HEK293 (cell line): ENCODE measurements at regions not wholly inside any gene's neighbourhood (a gene's known extent, or its start where the extent isn't known, plus 50 kb on each side); places are given as distances from the start of the nearest gene placed in this dataset.

Experiments used
- CTCF ChIA-PET: fragments of 350-600 bp; formaldehyde crosslinking; extraction: SDS; loops from one replicate; lab custom pipeline; 2021; ENCODE audit warnings: antibody characterized with exemption; lab: Yijun Ruan, JAX
- POLR2A ChIA-PET: fragments of 300-600 bp; formaldehyde crosslinking; extraction: SDS; loops from one replicate; lab custom pipeline; 2020; ENCODE audit warnings: antibody characterized with exemption, inconsistent platforms; lab: Yijun Ruan, JAX
- H3K27ac ChIP-seq: fragments of 200-500 bp; sonication (Bioruptor generic); 2 replicates; pipeline ENCODE4 v1.5.1; 2014; ENCODE audit warnings: low read depth, low read length, control low read depth, inconsistent platforms; ENCODE audit errors: extremely low read depth
- H3K36me3 ChIP-seq, 2 experiments: fragments of 200-500 bp in 1 of 2; sonication (Bioruptor generic) in 1 of 2; 1 replicate in 1 of 2; 2 replicates in 1 of 2; pipeline ENCODE4 v1.5.1; 2014 to 2017; ENCODE audit warnings: inconsistent platforms in 2 of 2, low read length in 2 of 2; ENCODE audit not compliant: control insufficient read depth in 2 of 2, insufficient read depth in 1 of 2
- H3K4me1 ChIP-seq: fragments of 200-500 bp; sonication (Bioruptor generic); 2 replicates; pipeline ENCODE4 v1.5.1; 2014; ENCODE audit warnings: mild to moderate bottlenecking, low read length, inconsistent platforms; ENCODE audit not compliant: control insufficient read depth, insufficient read depth
- H3K4me3 ChIP-seq: 2 replicates; pipeline ENCODE4 v1.5.1; 2011; ENCODE audit warnings: low read depth, mild to moderate bottlenecking, control low read depth, low read length, moderate library complexity
- H3K9me3 ChIP-seq: fragments of 200-500 bp; sonication (Bioruptor generic); 2 replicates; pipeline ENCODE4 v1.5.1; 2014; ENCODE audit warnings: low read depth, low read length, inconsistent platforms; ENCODE audit not compliant: control insufficient read depth, insufficient read depth
- GFI1B ChIP-seq: fragments of 450-650 bp; formaldehyde crosslinking; IDR thresholded peaks from 2 replicates; pipeline ENCODE4 v1.5.1; 2016; ENCODE audit warnings: missing biosample characterization, missing genetic modification characterization
- KLF8 ChIP-seq: fragments of 450-650 bp; formaldehyde crosslinking; IDR thresholded peaks from 2 replicates; pipeline ENCODE4 v1.5.1; 2016; ENCODE audit warnings: missing biosample characterization, missing genetic modification characterization
- MZF1 ChIP-seq: fragments of 450-650 bp; formaldehyde crosslinking; IDR thresholded peaks from 2 replicates; pipeline ENCODE4 v1.5.1; 2017; ENCODE audit warnings: missing biosample characterization, missing genetic modification characterization, borderline replicate concordance
- OSR2 ChIP-seq: fragments of 450-650 bp; formaldehyde crosslinking; IDR thresholded peaks from 2 replicates; pipeline ENCODE4 v1.5.1; 2016; ENCODE audit warnings: missing biosample characterization, missing genetic modification characterization
- PRDM1 ChIP-seq: fragments of 450-650 bp; formaldehyde crosslinking; IDR thresholded peaks from 2 replicates; pipeline ENCODE4; 2016; ENCODE audit warnings: missing biosample characterization, missing genetic modification characterization
- RBAK ChIP-seq: fragments of 450-650 bp; formaldehyde crosslinking; IDR thresholded peaks from 2 replicates; pipeline ENCODE4 v1.5.1; 2016; ENCODE audit warnings: missing biosample characterization, missing genetic modification characterization
- SP2 ChIP-seq: fragments of 450-650 bp; formaldehyde crosslinking; IDR thresholded peaks from 2 replicates; pipeline ENCODE4 v1.5.1; 2016; ENCODE audit warnings: missing biosample characterization, missing genetic modification characterization
- SP3 ChIP-seq: fragments of 450-650 bp; formaldehyde crosslinking; IDR thresholded peaks from 2 replicates; pipeline ENCODE4 v1.5.1; 2016; ENCODE audit warnings: missing biosample characterization, missing genetic modification characterization
- SP7 ChIP-seq: fragments of 450-650 bp; formaldehyde crosslinking; IDR thresholded peaks from 2 replicates; pipeline ENCODE4 v1.5.1; 2016; ENCODE audit warnings: missing biosample characterization, missing genetic modification characterization
- ZBTB48 ChIP-seq: fragments of 450-650 bp; formaldehyde crosslinking; IDR thresholded peaks from 2 replicates; pipeline ENCODE4 v1.5.1; 2016; ENCODE audit warnings: missing biosample characterization, missing genetic modification characterization
- ZFP37 ChIP-seq: fragments of 450-650 bp; formaldehyde crosslinking; IDR thresholded peaks from 2 replicates; pipeline ENCODE4 v1.5.1; 2016; ENCODE audit warnings: missing biosample characterization, missing genetic modification characterization
- ZNF202 ChIP-seq: fragments of 450-650 bp; formaldehyde crosslinking; IDR thresholded peaks from 2 replicates; pipeline ENCODE4 v1.5.1; 2016; ENCODE audit warnings: missing biosample characterization, missing genetic modification characterization, borderline replicate concordance
- ZNF221 ChIP-seq: fragments of 450-650 bp; formaldehyde crosslinking; IDR thresholded peaks from 2 replicates; pipeline ENCODE4 v1.5.1; 2017; ENCODE audit warnings: missing biosample characterization, missing genetic modification characterization, borderline replicate concordance
- ZNF239 ChIP-seq: fragments of 450-650 bp; formaldehyde crosslinking; IDR thresholded peaks from 2 replicates; pipeline ENCODE4 v1.5.1; 2016; ENCODE audit warnings: missing biosample characterization, missing genetic modification characterization
- ZNF248 ChIP-seq: fragments of 450-650 bp; formaldehyde crosslinking; IDR thresholded peaks from 2 replicates; pipeline ENCODE4 v1.5.1; 2017; ENCODE audit warnings: missing biosample characterization, missing genetic modification characterization
- ZNF311 ChIP-seq: fragments of 450-650 bp; formaldehyde crosslinking; IDR thresholded peaks from 2 replicates; pipeline ENCODE4 v1.5.1; 2017; ENCODE audit warnings: missing biosample characterization, missing genetic modification characterization, borderline replicate concordance
- ZNF324 ChIP-seq: fragments of 450-650 bp; formaldehyde crosslinking; IDR thresholded peaks from 2 replicates; pipeline ENCODE4 v1.5.1; 2016; ENCODE audit warnings: missing biosample characterization, missing genetic modification characterization
- ZNF433 ChIP-seq: fragments of 450-650 bp; formaldehyde crosslinking; IDR thresholded peaks from 2 replicates; pipeline ENCODE4 v1.5.1; 2016; ENCODE audit warnings: missing biosample characterization, missing genetic modification characterization, low read depth
- ZNF623 ChIP-seq: fragments of 450-650 bp; formaldehyde crosslinking; IDR thresholded peaks from 2 replicates; pipeline ENCODE4 v1.5.1; 2016; ENCODE audit warnings: missing biosample characterization, missing genetic modification characterization
- ZNF626 ChIP-seq: fragments of 450-650 bp; sonication (Bioruptor Pico); formaldehyde crosslinking; IDR thresholded peaks from 2 replicates; pipeline ENCODE4 v1.5.1; 2018; ENCODE audit warnings: missing biosample characterization, missing genetic modification characterization, inconsistent platforms
- TF ChIP-seq, protein P1 (sequence below): fragments of 450-650 bp; formaldehyde crosslinking; IDR thresholded peaks from 2 replicates; pipeline ENCODE4 v1.5.1; 2016; ENCODE audit warnings: missing biosample characterization, missing genetic modification characterization
- TF ChIP-seq, protein P2 (sequence below): fragments of 450-650 bp; formaldehyde crosslinking; IDR thresholded peaks from 2 replicates; pipeline ENCODE4 v1.5.1; 2016; ENCODE audit warnings: missing biosample characterization, missing genetic modification characterization
- TF ChIP-seq, protein P3 (sequence below): fragments of 450-650 bp; formaldehyde crosslinking; IDR thresholded peaks from 2 replicates; pipeline ENCODE4; 2016; ENCODE audit warnings: missing biosample characterization, missing genetic modification characterization
- TF ChIP-seq, protein P4 (sequence below): fragments of 450-650 bp; formaldehyde crosslinking; IDR thresholded peaks from 2 replicates; pipeline ENCODE4 v1.5.1; 2016; ENCODE audit warnings: missing biosample characterization, missing genetic modification characterization
- TF ChIP-seq, protein P5 (sequence below): fragments of 450-650 bp; formaldehyde crosslinking; IDR thresholded peaks from 2 replicates; pipeline ENCODE4 v1.5.1; 2016; ENCODE audit warnings: missing biosample characterization, missing genetic modification characterization

DNA sequence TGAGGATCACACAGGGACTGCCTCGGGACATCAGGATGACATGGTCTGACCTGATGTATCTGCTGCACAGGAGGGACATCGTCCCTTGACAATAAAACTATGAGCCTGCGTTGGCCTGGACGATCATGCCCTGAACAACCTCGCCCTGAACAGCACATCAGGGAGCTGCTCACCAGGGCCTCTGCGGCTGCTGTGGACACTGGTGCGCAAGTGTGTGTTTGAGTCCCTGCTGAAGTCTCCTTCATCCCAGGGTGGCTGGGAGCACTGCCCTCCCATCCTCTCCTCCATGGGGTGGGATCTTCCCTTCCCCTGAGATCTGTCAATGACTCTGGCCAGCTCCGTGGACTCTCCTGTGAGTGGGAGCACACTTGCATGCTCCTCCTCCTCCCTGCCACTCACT, 257.8 kb downstream of the RBFOX3 start:
- Histone ChIP-seq H3K4me3 (no peak overlapping the region), H3K9me3 (no peaks in the 10 kb centered on the region), H3K4me1 (no peaks in the 10 kb centered on the region), H3K27ac (no peak overlapping the region), H3K36me3 (no peaks in the 10 kb centered on the region)
- no peak for TF ChIP-seq ZNF433 (tag by site-specific recombination)
- TF ChIP-seq PRDM1 (tag by site-specific recombination) = no peak
- TF ChIP-seq OSR2 (tag by site-specific recombination) = no peak
- no peak for TF ChIP-seq ZFP37 (tag by site-specific recombination)
- TF ChIP-seq MZF1 (tag by site-specific recombination) = no peak
- TF ChIP-seq ZBTB48 (tag by site-specific recombination) = no peak
- TF ChIP-seq SP7 (tag by site-specific recombination) = no peak
- TF ChIP-seq KLF8 (tag by site-specific recombination) = no peak
- no peak for TF ChIP-seq ZNF626 (tag by site-specific recombination)
- TF ChIP-seq, protein P1, sequence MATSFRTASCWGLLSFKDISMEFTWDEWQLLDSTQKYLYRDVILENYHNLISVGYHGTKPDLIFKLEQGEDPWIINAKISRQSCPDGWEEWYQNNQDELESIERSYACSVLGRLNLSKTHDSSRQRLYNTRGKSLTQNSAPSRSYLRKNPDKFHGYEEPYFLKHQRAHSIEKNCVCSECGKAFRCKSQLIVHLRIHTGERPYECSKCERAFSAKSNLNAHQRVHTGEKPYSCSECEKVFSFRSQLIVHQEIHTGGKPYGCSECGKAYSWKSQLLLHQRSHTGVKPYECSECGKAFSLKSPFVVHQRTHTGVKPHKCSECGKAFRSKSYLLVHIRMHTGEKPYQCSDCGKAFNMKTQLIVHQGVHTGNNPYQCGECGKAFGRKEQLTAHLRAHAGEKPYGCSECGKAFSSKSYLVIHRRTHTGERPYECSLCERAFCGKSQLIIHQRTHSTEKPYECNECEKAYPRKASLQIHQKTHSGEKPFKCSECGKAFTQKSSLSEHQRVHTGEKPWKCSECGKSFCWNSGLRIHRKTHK = no peak
- no peak for TF ChIP-seq ZNF248
- TF ChIP-seq, protein P2, sequence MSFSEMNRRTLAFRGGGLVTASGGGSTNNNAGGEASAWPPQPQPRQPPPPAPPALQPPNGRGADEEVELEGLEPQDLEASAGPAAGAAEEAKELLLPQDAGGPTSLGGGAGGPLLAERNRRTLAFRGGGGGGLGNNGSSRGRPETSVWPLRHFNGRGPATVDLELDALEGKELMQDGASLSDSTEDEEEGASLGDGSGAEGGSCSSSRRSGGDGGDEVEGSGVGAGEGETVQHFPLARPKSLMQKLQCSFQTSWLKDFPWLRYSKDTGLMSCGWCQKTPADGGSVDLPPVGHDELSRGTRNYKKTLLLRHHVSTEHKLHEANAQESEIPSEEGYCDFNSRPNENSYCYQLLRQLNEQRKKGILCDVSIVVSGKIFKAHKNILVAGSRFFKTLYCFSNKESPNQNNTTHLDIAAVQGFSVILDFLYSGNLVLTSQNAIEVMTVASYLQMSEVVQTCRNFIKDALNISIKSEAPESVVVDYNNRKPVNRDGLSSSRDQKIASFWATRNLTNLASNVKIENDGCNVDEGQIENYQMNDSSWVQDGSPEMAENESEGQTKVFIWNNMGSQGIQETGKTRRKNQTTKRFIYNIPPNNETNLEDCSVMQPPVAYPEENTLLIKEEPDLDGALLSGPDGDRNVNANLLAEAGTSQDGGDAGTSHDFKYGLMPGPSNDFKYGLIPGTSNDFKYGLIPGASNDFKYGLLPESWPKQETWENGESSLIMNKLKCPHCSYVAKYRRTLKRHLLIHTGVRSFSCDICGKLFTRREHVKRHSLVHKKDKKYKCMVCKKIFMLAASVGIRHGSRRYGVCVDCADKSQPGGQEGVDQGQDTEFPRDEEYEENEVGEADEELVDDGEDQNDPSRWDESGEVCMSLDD = no peak
- TF ChIP-seq ZNF311 (tag by site-specific recombination) = no peak
- TF ChIP-seq SP2 (tag by site-specific recombination) = no peak
- TF ChIP-seq, protein P3, sequence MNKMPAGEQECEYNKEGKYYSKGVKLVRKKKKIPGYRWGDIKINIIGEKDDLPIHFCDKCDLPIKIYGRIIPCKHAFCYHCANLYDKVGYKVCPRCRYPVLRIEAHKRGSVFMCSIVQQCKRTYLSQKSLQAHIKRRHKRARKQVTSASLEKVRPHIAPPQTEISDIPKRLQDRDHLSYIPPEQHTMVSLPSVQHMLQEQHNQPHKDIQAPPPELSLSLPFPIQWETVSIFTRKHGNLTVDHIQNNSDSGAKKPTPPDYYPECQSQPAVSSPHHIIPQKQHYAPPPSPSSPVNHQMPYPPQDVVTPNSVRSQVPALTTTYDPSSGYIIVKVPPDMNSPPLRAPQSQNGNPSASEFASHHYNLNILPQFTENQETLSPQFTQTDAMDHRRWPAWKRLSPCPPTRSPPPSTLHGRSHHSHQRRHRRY (tag by site-specific recombination) = no peak
- TF ChIP-seq SP3 (tag by site-specific recombination) = no peak
- TF ChIP-seq RBAK (tag by site-specific recombination) = no peak
- no peak for TF ChIP-seq ZNF239
- TF ChIP-seq GFI1B (tag by site-specific recombination) = no peak
- ChIA-PET CTCF (no interaction called here), POLR2A (no interaction called here)

DNA sequence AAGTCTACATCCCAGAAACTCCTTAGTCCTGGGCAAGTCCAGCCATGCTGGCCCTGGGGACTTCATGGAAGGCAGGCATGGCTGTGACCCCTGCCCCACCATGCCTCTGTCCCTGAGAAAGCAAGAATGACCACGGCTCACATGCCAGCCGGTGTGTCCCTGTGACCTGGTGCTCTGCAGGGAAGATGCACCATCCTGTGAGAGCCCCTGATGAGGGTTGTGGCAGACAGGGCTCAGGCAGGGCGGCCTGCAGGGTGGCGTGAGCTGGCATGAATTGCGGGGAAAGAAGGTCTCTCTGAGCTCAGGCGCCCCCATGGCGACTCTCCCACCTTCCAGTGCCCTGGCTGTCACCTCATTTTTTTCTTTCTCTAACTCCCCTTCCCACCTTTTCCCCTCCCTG, 260.3 kb downstream of the RBFOX3 start:
- no peaks in the 10 kb centered on the region for H3K36me3 ChIP-seq
- H3K4me3 ChIP-seq = no peak overlapping the region
- no peaks in the 10 kb centered on the region for H3K4me1 ChIP-seq
- no peaks in the 10 kb centered on the region for H3K9me3 ChIP-seq
- no peak overlapping the region for H3K27ac ChIP-seq
- CTCF ChIA-PET = interaction anchor here (0.7 kb wide), 1 partner anchor 41 kb away, joined by 4 read pairs; no protein-coding TSS in a partner anchor
- POLR2A ChIA-PET = no interaction called here
- TF ChIP-seq, protein P4, sequence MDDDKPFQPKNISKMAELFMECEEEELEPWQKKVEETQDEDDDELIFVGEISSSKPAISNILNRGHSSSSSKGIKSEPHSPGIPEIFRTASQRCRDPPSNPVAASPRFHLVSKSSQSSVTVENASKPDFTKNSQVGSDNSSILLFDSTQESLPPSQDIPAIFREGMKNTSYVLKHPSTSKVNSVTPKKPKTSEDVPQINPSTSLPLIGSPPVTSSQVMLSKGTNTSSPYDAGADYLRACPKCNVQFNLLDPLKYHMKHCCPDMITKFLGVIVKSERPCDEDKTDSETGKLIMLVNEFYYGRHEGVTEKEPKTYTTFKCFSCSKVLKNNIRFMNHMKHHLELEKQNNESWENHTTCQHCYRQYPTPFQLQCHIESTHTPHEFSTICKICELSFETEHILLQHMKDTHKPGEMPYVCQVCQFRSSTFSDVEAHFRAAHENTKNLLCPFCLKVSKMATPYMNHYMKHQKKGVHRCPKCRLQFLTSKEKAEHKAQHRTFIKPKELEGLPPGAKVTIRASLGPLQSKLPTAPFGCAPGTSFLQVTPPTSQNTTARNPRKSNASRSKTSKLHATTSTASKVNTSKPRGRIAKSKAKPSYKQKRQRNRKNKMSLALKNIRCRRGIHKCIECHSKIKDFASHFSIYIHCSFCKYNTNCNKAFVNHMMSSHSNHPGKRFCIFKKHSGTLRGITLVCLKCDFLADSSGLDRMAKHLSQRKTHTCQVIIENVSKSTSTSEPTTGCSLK (tag by site-specific recombination) = no peak
- TF ChIP-seq ZNF623 (tag by site-specific recombination) = no peak
- no peak for TF ChIP-seq ZNF324 (tag by site-specific recombination)
- no peak for TF ChIP-seq ZNF221 (tag by site-specific recombination)
- TF ChIP-seq, protein P5, sequence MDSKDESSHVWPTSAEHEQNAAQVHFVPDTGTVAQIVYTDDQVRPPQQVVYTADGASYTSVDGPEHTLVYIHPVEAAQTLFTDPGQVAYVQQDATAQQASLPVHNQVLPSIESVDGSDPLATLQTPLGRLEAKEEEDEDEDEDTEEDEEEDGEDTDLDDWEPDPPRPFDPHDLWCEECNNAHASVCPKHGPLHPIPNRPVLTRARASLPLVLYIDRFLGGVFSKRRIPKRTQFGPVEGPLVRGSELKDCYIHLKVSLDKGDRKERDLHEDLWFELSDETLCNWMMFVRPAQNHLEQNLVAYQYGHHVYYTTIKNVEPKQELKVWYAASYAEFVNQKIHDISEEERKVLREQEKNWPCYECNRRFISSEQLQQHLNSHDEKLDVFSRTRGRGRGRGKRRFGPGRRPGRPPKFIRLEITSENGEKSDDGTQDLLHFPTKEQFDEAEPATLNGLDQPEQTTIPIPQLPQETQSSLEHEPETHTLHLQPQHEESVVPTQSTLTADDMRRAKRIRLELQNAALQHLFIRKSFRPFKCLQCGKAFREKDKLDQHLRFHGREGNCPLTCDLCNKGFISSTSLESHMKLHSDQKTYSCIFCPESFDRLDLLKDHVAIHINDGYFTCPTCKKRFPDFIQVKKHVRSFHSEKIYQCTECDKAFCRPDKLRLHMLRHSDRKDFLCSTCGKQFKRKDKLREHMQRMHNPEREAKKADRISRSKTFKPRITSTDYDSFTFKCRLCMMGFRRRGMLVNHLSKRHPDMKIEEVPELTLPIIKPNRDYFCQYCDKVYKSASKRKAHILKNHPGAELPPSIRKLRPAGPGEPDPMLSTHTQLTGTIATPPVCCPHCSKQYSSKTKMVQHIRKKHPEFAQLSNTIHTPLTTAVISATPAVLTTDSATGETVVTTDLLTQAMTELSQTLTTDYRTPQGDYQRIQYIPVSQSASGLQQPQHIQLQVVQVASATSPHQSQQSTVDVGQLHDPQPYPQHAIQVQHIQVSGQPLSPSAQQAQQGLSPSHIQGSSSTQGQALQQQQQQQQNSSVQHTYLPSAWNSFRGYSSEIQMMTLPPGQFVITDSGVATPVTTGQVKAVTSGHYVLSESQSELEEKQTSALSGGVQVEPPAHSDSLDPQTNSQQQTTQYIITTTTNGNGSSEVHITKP (tag by site-specific recombination) = no peak
- TF ChIP-seq ZNF202 (tag by site-specific recombination) = no peak
